A549 (cell line): ENCODE measurements at regions not wholly inside any gene's neighbourhood (a gene's known extent, or its start where the extent isn't known, plus 50 kb on each side); places are given as distances from the start of the nearest gene placed in this dataset.

Source experiments
- ATAC-seq, 2 experiments: fragments of 200-7000 bp in 1 of 2; fragments of >200 bp in 1 of 2; cut with Nextera tagmentation in 1 of 2; cut with Tn5 transposase in 1 of 2; 3 replicates each; pipeline versions ENCODE4 v1.8.0 to v1.9.1; 2018 to 2020; ENCODE audit warnings: mild to moderate bottlenecking in 1 of 2, moderate library complexity in 1 of 2
- CTCF ChIA-PET: fragments of 300-600 bp; sonication (Branson Sonifier 250); formaldehyde crosslinking; extraction: SDS; loops from one replicate; lab custom pipeline; 2021; ENCODE audit warnings: antibody characterized with exemption, inconsistent platforms; lab: Yijun Ruan, JAX
- POLR2A ChIA-PET: fragments of 350-600 bp; formaldehyde crosslinking; extraction: SDS; loops from one replicate; lab custom pipeline; 2021; ENCODE audit warnings: antibody characterized with exemption, inconsistent platforms; lab: Yijun Ruan, JAX
- DNase-seq, 2 experiments: peaks; one replicate each; pipeline versions ENCODE4 v3.0.0 to v3.0.0-alpha.2; 2011 to 2016; ENCODE audit warnings: low read depth in 1 of 2, low spot score in 1 of 2
- FAIRE-seq: peaks from 2 replicates; lab custom pipeline; 2011; peaks lifted over from hg19 to GRCh38; lab: Jason Lieb, UNC
- H3K27ac ChIP-seq, 2 experiments: fragments of >200 bp; sonication (Bioruptor Twin); formaldehyde crosslinking; 3 replicates each; pipeline ENCODE4 v1.5.1; 2016 to 2017
- H3K4me1 ChIP-seq: fragments of >200 bp; sonication (Bioruptor Twin); formaldehyde crosslinking; 3 replicates; pipeline ENCODE4 v1.6.1; 2016
- H3K4me2 ChIP-seq: fragments of >200 bp; sonication (Bioruptor Twin); formaldehyde crosslinking; 3 replicates; pipeline ENCODE4 v1.6.1; 2016
- H3K4me3 ChIP-seq: fragments of >200 bp; sonication (Bioruptor Twin); formaldehyde crosslinking; 3 replicates; pipeline ENCODE4 v1.5.1; 2016
- H3K9me3 ChIP-seq: fragments of >200 bp; sonication (Bioruptor Twin); formaldehyde crosslinking; 3 replicates; pipeline ENCODE4 v1.6.1; 2016
- BHLHE40 ChIP-seq: IDR thresholded peaks from 2 replicates; pipeline ENCODE4 v1.6.1; 2012; ENCODE audit warnings: low read depth, low read length, inconsistent platforms
- CEBPB ChIP-seq, 2 experiments: fragments of >200 bp in 1 of 2; sonication (Bioruptor Twin) in 1 of 2; formaldehyde crosslinking in 1 of 2; IDR thresholded peaks; 2 replicates each; pipeline ENCODE4 v1.6.1; 2012 to 2016
- EHMT2 ChIP-seq: fragments of 200-600 bp; sonication (generic); IDR thresholded peaks from 2 replicates; pipeline ENCODE4 v1.6.1; 2016; ENCODE audit warnings: antibody characterized with exemption, low read depth, mild to moderate bottlenecking, moderate library complexity
- ESRRA ChIP-seq: fragments of 150-350 bp; IDR thresholded peaks from 2 replicates; pipeline ENCODE4 v1.6.1; 2014; ENCODE audit warnings: mild to moderate bottlenecking, low read length, borderline replicate concordance
- FOSB ChIP-seq: fragments of 250-450 bp; sonication (Bioruptor Pico); IDR thresholded peaks from 2 replicates; pipeline ENCODE4 v1.5.0; 2020; ENCODE audit warnings: mild to moderate bottlenecking, moderate library complexity
- FOXS1 ChIP-seq: fragments of 250-450 bp; sonication (Bioruptor Pico); IDR thresholded peaks from 2 replicates; pipeline ENCODE4 v1.5.0; 2020; ENCODE audit warnings: mild to moderate bottlenecking, moderate library complexity
- GATA3 ChIP-seq: IDR thresholded peaks from 2 replicates; pipeline ENCODE4 v1.6.1; 2012; ENCODE audit warnings: borderline replicate concordance
- HOXA7 ChIP-seq: fragments of 250-450 bp; sonication (Bioruptor Pico); IDR thresholded peaks from 2 replicates; pipeline ENCODE4 v1.5.0; 2020; ENCODE audit warnings: mild to moderate bottlenecking, moderate library complexity
- HOXB13 ChIP-seq: fragments of 250-450 bp; sonication (Bioruptor Pico); IDR thresholded peaks from 2 replicates; pipeline ENCODE4 v1.5.0; 2020; ENCODE audit warnings: low read depth, mild to moderate bottlenecking, moderate library complexity
- JUNB ChIP-seq: fragments of >200 bp; sonication (Bioruptor Twin); formaldehyde crosslinking; IDR thresholded peaks from 2 replicates; pipeline ENCODE4 v1.6.1; 2016
- MYC ChIP-seq: IDR thresholded peaks from 2 replicates; pipeline ENCODE4 v1.6.1; 2012; ENCODE audit warnings: mild to moderate bottlenecking, inconsistent platforms, low read length, improper control_type of control experiment, borderline replicate concordance
- PHF8 ChIP-seq: fragments of 200-600 bp; sonication (generic); IDR thresholded peaks from 2 replicates; pipeline ENCODE4 v1.6.1; 2016; ENCODE audit warnings: low read depth, mild to moderate bottlenecking, antibody characterized with exemption, moderate library complexity, borderline replicate concordance
- POLR2A ChIP-seq: IDR thresholded peaks from 2 replicates; pipeline ENCODE4 v1.6.1; 2012; ENCODE audit warnings: mild to moderate bottlenecking, low read length
- RAD21 ChIP-seq, 2 experiments: fragments of >200 bp in 1 of 2; sonication (Bioruptor Twin) in 1 of 2; formaldehyde crosslinking in 1 of 2; IDR thresholded peaks in 1 of 2; conservative IDR thresholded peaks in 1 of 2; 2 replicates in 1 of 2; 3 replicates in 1 of 2; pipeline ENCODE4 v1.6.1; 2012 to 2018; ENCODE audit warnings: inconsistent platforms in 1 of 2
- RFX5 ChIP-seq: fragments of 450-650 bp; IDR thresholded peaks from 2 replicates; pipeline ENCODE4 v1.7.1; 2014; ENCODE audit warnings: antibody characterized with exemption, mild to moderate bottlenecking, moderate library complexity
- SMC3 ChIP-seq: fragments of >200 bp; sonication (Bioruptor Twin); formaldehyde crosslinking; IDR thresholded peaks from 3 replicates; pipeline ENCODE4 v1.6.1; 2018; ENCODE audit warnings: inconsistent platforms
- SREBF2 ChIP-seq: fragments of 450-650 bp; IDR thresholded peaks from 2 replicates; pipeline ENCODE4 v1.6.1; 2014; ENCODE audit warnings: mild to moderate bottlenecking, moderate library complexity
- TP53 ChIP-seq: fragments of 250-450 bp; sonication (Bioruptor Pico); IDR thresholded peaks from 2 replicates; pipeline ENCODE4 v1.5.0; 2021; ENCODE audit warnings: mild to moderate bottlenecking, moderate library complexity
- ZNF302 ChIP-seq: fragments of 250-450 bp; sonication (Bioruptor Pico); IDR thresholded peaks from 2 replicates; pipeline ENCODE4 v1.9.0; 2021; ENCODE audit warnings: inconsistent platforms, mild to moderate bottlenecking, moderate library complexity
- WGBS: methylation state at CpG from one replicate; pipeline ENCODE4 v1.1.6; 2017; ENCODE audit errors: missing lambda C conversion rate; 5-methylcytosine and 5-hydroxymethylcytosine counted together
- TF ChIP-seq, protein P1 (sequence below): fragments of >200 bp; sonication (Bioruptor Twin); formaldehyde crosslinking; IDR thresholded peaks from 3 replicates; pipeline ENCODE4 v1.5.1; 2016
- TF ChIP-seq, protein P2 (sequence below): fragments of >200 bp; sonication (Bioruptor Twin); formaldehyde crosslinking; IDR thresholded peaks from 3 replicates; pipeline ENCODE4 v1.6.1; 2016
- TF ChIP-seq, protein P3 (sequence below): fragments of >200 bp; sonication (Bioruptor Twin); formaldehyde crosslinking; IDR thresholded peaks from 2 replicates; pipeline ENCODE4 v1.6.1; 2016
- TF ChIP-seq, protein P4 (sequence below): fragments of 250-450 bp; sonication (Bioruptor Pico); IDR thresholded peaks from 2 replicates; pipeline ENCODE4 v1.5.0; 2020; ENCODE audit warnings: low read depth, mild to moderate bottlenecking, moderate library complexity
- TF ChIP-seq, protein P5 (sequence below): IDR thresholded peaks from 2 replicates; pipeline ENCODE4 v1.6.1; 2012
- TF ChIP-seq, protein P6 (sequence below): fragments of 150-350 bp; IDR thresholded peaks from 2 replicates; pipeline ENCODE4 v1.6.1; 2014; ENCODE audit warnings: low read depth, mild to moderate bottlenecking, low read length
- TF ChIP-seq, protein P7 (sequence below): IDR thresholded peaks from 2 replicates; pipeline ENCODE4 v1.6.1; 2012

DNA sequence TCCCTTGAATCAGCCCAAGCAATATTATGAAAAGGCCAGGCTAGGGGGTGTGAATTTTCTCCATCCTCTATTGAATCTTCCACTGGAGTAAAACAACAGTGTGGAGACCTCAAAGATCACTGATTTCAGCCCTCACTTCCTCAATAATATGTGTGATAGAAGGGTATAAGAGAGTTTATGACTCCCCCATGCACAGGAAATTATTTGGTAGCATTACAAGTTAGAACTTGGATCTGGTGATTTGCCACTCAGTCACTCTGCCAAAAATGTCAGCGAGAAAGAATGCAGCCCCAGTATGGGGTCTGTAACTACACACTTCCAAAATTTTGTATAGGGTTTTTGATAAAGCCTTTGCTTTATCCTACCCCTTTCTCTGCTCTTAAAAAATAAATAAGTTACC, 81.0 kb upstream of the KCNMB2 start:
- Histone ChIP-seq H3K4me1 (no peaks in the 10 kb centered on the region), H3K4me2 (no peak overlapping the region), H3K9me3 (no peaks in the 10 kb centered on the region), H3K27ac (no peak overlapping the region), H3K4me3 (no peak overlapping the region)
- WGBS, result 19% methylated on average over 1 of the region's 1 CpG
- ChIA-PET POLR2A (no interaction called here), CTCF (interaction anchor here (1.2 kb wide), 1 partner anchor 8 kb away, joined by 4 read pairs; no protein-coding TSS in a partner anchor)
- no peak for TF ChIP-seq BHLHE40
- TF ChIP-seq PHF8, result no peak
- TF ChIP-seq, protein P1, sequence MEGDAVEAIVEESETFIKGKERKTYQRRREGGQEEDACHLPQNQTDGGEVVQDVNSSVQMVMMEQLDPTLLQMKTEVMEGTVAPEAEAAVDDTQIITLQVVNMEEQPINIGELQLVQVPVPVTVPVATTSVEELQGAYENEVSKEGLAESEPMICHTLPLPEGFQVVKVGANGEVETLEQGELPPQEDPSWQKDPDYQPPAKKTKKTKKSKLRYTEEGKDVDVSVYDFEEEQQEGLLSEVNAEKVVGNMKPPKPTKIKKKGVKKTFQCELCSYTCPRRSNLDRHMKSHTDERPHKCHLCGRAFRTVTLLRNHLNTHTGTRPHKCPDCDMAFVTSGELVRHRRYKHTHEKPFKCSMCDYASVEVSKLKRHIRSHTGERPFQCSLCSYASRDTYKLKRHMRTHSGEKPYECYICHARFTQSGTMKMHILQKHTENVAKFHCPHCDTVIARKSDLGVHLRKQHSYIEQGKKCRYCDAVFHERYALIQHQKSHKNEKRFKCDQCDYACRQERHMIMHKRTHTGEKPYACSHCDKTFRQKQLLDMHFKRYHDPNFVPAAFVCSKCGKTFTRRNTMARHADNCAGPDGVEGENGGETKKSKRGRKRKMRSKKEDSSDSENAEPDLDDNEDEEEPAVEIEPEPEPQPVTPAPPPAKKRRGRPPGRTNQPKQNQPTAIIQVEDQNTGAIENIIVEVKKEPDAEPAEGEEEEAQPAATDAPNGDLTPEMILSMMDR, result no peak
- TF ChIP-seq EHMT2, result no peak
- TF ChIP-seq POLR2A, result no peak
- TF ChIP-seq TP53 (CRISPR knock-in tag), result no peak
- TF ChIP-seq, protein P2, sequence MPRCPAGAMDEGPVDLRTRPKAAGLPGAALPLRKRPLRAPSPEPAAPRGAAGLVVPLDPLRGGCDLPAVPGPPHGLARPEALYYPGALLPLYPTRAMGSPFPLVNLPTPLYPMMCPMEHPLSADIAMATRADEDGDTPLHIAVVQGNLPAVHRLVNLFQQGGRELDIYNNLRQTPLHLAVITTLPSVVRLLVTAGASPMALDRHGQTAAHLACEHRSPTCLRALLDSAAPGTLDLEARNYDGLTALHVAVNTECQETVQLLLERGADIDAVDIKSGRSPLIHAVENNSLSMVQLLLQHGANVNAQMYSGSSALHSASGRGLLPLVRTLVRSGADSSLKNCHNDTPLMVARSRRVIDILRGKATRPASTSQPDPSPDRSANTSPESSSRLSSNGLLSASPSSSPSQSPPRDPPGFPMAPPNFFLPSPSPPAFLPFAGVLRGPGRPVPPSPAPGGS, result no peak
- TF ChIP-seq, protein P3, sequence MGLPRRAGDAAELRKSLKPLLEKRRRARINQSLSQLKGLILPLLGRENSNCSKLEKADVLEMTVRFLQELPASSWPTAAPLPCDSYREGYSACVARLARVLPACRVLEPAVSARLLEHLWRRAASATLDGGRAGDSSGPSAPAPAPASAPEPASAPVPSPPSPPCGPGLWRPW, result no peak
- TF ChIP-seq RAD21 (conservative IDR thresholded peaks at IDR 0.05 in 1 of 2, IDR thresholded peaks at IDR 0.05 in 1 of 2), result no peak
- no peak for TF ChIP-seq HOXA7 (CRISPR knock-in tag)
- ATAC-seq, result no peak
- FAIRE-seq, result no peak
- DNase-seq, result no peak

DNA sequence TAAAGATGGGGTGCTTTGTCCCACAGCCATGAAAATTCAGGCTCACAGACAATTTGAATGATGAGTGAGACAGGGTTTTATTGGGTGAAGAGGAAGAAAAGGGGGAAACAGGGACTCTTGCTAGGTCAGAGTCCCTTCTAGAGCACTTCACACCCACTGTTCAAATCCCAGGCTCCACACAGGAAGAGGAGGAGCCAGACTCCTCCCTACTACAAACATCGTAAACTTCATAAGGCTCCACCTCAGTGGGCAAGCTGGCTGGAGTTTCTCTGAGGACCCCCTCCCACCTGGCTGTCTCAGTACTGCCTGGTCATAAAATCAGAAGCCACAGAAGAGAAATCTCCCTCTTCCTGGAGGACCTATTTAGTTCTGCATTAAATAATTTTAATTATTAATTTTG, 80.3 kb upstream of the KCNMB2 start:
- no peak overlapping the region for H3K27ac ChIP-seq
- ChIA-PET POLR2A (no interaction called here), CTCF (no interaction called here)
- H3K4me2 ChIP-seq, result no peak overlapping the region
- 100% methylated on average over 1 of the region's 1 CpG for WGBS
- FAIRE-seq (no peak), DNase-seq (no peak), ATAC-seq (no peak)
- no peak overlapping the region for H3K4me3 ChIP-seq
- no peaks in the 10 kb centered on the region for H3K9me3 ChIP-seq
- no peaks in the 10 kb centered on the region for H3K4me1 ChIP-seq
- TF ChIP-seq SMC3 (no peak), JUNB (no peak), GATA3 (no peak), MYC (no peak)

DNA sequence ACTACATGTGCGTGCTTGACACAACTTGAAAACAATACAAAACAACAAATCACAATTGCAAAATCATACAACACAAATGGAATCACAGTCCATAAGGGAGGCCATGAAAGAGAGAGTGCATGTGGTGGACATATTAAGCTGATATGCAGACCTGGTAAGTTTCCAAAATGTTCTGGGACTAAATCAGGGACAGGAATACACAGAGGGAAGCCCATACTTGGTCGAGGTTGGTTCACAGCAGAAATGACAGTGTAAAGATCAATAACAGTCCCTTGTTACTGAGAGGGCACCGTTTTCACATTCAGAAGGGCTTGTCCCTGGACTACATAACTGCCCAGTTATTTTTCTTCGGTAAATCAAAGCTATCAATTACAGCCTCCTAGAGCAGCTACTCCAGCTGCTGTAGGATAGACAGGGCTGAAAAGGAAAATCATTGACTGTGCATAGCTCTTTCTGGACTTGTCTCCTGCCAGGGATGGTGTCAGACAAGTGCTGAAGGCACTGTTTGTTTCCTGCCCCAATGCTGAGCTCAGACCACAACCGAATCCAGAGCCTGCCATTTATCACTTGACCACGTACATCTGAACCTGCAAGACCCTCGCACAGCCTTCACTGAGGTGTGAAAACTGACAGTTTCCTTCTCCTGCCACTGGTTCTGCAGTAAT, 79.5 kb upstream of the KCNMB2 start:
- CTCF ChIA-PET, result no interaction called here
- no peak for FAIRE-seq

DNA sequence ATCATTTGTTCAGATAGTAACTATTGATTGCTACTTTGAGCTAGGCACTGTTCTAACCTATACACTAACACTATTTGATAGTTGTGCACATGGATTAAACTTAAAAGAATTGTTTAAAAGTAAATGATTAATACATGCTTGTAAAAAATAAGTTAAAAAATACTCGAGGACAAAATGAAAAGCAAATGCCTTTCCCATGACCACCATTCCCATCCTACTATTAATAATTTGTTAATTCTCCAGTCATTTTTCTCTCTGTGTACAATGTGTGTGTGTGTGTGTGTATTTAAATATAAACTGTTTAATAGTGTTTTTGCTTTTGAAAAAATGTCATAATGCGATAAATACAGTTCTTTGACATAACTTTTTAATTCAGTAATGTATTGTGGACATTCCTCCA, 78.7 kb upstream of the KCNMB2 start:
- WGBS, result 10% methylated on average over 2 of the region's 2 CpGs
- CTCF ChIA-PET, result no interaction called here
- ATAC-seq, result no peak
- DNase-seq, result no peak
- H3K9me3 ChIP-seq, result no peaks in the 10 kb centered on the region
- H3K27ac ChIP-seq, result no peak overlapping the region
- H3K4me2 ChIP-seq, result no peak overlapping the region
- no peak for FAIRE-seq
- POLR2A ChIA-PET, result no interaction called here
- H3K4me1 ChIP-seq, result no peaks in the 10 kb centered on the region
- H3K4me3 ChIP-seq, result no peak overlapping the region
- TF ChIP-seq ZNF302 (CRISPR knock-in tag) (no peak), FOSB (CRISPR knock-in tag) (no peak), SREBF2 (no peak), ESRRA (no peak), RFX5 (no peak), HOXA7 (CRISPR knock-in tag) (no peak), BHLHE40 (no peak), HOXB13 (CRISPR knock-in tag) (no peak), CEBPB (IDR thresholded peaks at IDR 0.05) (no peak), RAD21 (conservative IDR thresholded peaks at IDR 0.05 in 1 of 2, IDR thresholded peaks at IDR 0.05 in 1 of 2) (no peak)
- TF ChIP-seq, protein P4, sequence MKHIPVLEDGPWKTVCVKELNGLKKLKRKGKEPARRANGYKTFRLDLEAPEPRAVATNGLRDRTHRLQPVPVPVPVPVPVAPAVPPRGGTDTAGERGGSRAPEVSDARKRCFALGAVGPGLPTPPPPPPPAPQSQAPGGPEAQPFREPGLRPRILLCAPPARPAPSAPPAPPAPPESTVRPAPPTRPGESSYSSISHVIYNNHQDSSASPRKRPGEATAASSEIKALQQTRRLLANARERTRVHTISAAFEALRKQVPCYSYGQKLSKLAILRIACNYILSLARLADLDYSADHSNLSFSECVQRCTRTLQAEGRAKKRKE (CRISPR knock-in tag), result no peak
- TF ChIP-seq, protein P5, sequence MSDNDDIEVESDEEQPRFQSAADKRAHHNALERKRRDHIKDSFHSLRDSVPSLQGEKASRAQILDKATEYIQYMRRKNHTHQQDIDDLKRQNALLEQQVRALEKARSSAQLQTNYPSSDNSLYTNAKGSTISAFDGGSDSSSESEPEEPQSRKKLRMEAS, result no peak
- TF ChIP-seq, protein P6, sequence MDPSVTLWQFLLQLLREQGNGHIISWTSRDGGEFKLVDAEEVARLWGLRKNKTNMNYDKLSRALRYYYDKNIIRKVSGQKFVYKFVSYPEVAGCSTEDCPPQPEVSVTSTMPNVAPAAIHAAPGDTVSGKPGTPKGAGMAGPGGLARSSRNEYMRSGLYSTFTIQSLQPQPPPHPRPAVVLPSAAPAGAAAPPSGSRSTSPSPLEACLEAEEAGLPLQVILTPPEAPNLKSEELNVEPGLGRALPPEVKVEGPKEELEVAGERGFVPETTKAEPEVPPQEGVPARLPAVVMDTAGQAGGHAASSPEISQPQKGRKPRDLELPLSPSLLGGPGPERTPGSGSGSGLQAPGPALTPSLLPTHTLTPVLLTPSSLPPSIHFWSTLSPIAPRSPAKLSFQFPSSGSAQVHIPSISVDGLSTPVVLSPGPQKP, result no peak
- TF ChIP-seq, protein P7, sequence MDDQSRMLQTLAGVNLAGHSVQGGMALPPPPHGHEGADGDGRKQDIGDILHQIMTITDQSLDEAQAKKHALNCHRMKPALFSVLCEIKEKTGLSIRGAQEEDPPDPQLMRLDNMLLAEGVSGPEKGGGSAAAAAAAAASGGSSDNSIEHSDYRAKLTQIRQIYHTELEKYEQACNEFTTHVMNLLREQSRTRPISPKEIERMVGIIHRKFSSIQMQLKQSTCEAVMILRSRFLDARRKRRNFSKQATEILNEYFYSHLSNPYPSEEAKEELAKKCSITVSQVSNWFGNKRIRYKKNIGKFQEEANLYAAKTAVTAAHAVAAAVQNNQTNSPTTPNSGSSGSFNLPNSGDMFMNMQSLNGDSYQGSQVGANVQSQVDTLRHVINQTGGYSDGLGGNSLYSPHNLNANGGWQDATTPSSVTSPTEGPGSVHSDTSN, result no peak

More for the DNA sequence above, 79.5 kb upstream of the KCNMB2 start:
- Histone ChIP-seq H3K27ac (no peak overlapping the region), H3K9me3 (no peaks in the 10 kb centered on the region), H3K4me1 (no peaks in the 10 kb centered on the region), H3K4me2 (no peak overlapping the region), H3K4me3 (no peak overlapping the region)
- WGBS, result 27% methylated on average over 7 of the region's 7 CpGs
- no peak for ATAC-seq
- POLR2A ChIA-PET, result no interaction called here
- no peak for DNase-seq
- no peak for TF ChIP-seq CEBPB (IDR thresholded peaks at IDR 0.05)
- no peak for TF ChIP-seq FOXS1 (CRISPR knock-in tag)
